HEK293 (cell line): ENCODE measurements at regions not wholly inside any gene's neighbourhood (a gene's known extent, or its start where the extent isn't known, plus 50 kb on each side); places are given as distances from the start of the nearest gene placed in this dataset.
A peak's percentile ranks its signal among the peaks of the same experiment; 100 is the strongest.
"Not testable (repeated sequence)": the region's sequence is repeated elsewhere in the genome, so short reads cannot be mapped to it uniquely, and the experiment has no call there.

Experiments used
- CTCF ChIA-PET: fragments of 350-600 bp; formaldehyde crosslinking; extraction: SDS; loops from one replicate; lab custom pipeline; 2021; ENCODE audit warnings: antibody characterized with exemption; lab: Yijun Ruan, JAX
- POLR2A ChIA-PET: fragments of 300-600 bp; formaldehyde crosslinking; extraction: SDS; loops from one replicate; lab custom pipeline; 2020; ENCODE audit warnings: antibody characterized with exemption, inconsistent platforms; lab: Yijun Ruan, JAX
- H3K27ac ChIP-seq: fragments of 200-500 bp; sonication (Bioruptor generic); 2 replicates; pipeline ENCODE4 v1.5.1; 2014; ENCODE audit warnings: low read depth, low read length, control low read depth, inconsistent platforms; ENCODE audit errors: extremely low read depth
- H3K36me3 ChIP-seq, 2 experiments: fragments of 200-500 bp in 1 of 2; sonication (Bioruptor generic) in 1 of 2; 1 replicate in 1 of 2; 2 replicates in 1 of 2; pipeline ENCODE4 v1.5.1; 2014 to 2017; ENCODE audit warnings: inconsistent platforms in 2 of 2, low read length in 2 of 2; ENCODE audit not compliant: control insufficient read depth in 2 of 2, insufficient read depth in 1 of 2
- H3K4me1 ChIP-seq: fragments of 200-500 bp; sonication (Bioruptor generic); 2 replicates; pipeline ENCODE4 v1.5.1; 2014; ENCODE audit warnings: mild to moderate bottlenecking, low read length, inconsistent platforms; ENCODE audit not compliant: control insufficient read depth, insufficient read depth
- H3K4me3 ChIP-seq: 2 replicates; pipeline ENCODE4 v1.5.1; 2011; ENCODE audit warnings: low read depth, mild to moderate bottlenecking, control low read depth, low read length, moderate library complexity
- H3K9me3 ChIP-seq: fragments of 200-500 bp; sonication (Bioruptor generic); 2 replicates; pipeline ENCODE4 v1.5.1; 2014; ENCODE audit warnings: low read depth, low read length, inconsistent platforms; ENCODE audit not compliant: control insufficient read depth, insufficient read depth
- ZIC2 ChIP-seq: fragments of 450-650 bp; formaldehyde crosslinking; IDR thresholded peaks from 2 replicates; pipeline ENCODE4 v1.5.1; 2016; ENCODE audit warnings: missing biosample characterization, missing genetic modification characterization

GRCh38 chr21:5231261-5231660 lies 5290.1 kb upstream of the TPTE start:
- H3K9me3 ChIP-seq, H3K4me1 ChIP-seq, H3K36me3 ChIP-seq, POLR2A ChIA-PET, CTCF ChIA-PET, H3K4me3 ChIP-seq, H3K27ac ChIP-seq: not testable (repeated sequence)
- peak; percentile 44; the same call in 1 of the 2 replicates for TF ChIP-seq ZIC2 (tag by site-specific recombination)

GRCh38 chr21:5232176-5232958 lies 5289.0 kb upstream of the TPTE start:
- H3K4me1 ChIP-seq, H3K27ac ChIP-seq, POLR2A ChIA-PET, H3K9me3 ChIP-seq, H3K4me3 ChIP-seq, CTCF ChIA-PET, H3K36me3 ChIP-seq: not testable (repeated sequence)

DNA sequence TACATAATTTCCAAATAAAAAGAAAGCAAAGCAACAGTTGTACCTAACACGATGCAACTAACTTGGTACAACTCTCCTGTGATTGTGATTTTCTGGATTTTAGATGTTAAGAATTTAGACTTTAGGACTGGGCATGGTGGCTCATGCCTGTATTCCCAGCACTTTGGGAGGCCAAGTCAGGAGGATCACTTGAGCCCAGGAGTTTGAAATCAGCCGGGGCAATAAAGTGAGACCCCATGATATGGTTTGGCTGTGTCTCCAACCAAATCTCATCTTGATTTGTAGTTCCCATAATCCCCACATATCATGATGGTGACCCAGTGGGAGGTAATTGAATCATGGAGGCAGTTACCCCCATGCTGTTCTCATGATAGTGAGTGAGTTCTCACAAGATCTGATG lies 5285.6 kb upstream of the TPTE start:
- H3K4me3 ChIP-seq, CTCF ChIA-PET, H3K36me3 ChIP-seq, H3K4me1 ChIP-seq, H3K27ac ChIP-seq, POLR2A ChIA-PET, H3K9me3 ChIP-seq: not testable (repeated sequence)

DNA sequence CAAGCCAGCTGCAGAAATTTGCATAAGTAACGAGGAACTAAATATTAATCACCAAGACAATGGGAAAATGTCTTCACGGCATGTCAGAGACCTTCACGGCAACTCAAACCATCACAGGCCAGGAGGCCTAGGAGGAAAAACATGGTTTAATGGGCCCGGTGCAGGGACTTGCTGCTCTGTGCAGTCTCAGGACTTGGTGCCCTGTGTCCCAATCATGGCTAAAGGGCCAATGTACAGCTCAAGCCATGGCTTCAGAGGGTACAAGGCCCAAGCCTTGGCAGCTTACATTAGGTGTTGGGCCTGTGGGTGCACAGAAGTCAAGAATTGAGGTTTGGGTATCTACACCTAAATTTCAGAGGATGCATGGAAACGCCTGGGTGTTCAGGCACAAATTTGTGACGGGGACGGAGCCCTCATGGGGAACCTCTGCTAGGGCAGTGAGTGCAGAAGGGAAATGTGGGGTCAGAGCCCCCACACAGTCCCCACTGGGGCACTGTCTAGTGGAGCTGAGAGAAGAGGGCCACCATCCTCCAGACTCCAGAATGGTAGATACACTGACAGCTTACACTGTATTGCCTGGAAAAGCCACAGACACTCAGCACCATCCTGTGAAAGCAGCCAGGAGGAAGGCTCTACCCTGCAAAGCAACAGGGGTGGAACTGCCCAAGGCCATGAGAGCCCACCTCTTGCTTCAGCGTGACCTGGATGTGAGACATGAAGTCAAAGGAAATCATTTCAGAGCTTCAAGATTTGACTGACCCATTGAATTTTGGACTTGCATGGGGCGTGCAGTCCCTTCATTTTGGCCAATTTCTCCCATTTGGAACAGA lies 5284.3 kb upstream of the TPTE start:
- H3K36me3 ChIP-seq, H3K4me3 ChIP-seq, H3K27ac ChIP-seq, CTCF ChIA-PET, H3K9me3 ChIP-seq, H3K4me1 ChIP-seq, POLR2A ChIA-PET: not testable (repeated sequence)

DNA sequence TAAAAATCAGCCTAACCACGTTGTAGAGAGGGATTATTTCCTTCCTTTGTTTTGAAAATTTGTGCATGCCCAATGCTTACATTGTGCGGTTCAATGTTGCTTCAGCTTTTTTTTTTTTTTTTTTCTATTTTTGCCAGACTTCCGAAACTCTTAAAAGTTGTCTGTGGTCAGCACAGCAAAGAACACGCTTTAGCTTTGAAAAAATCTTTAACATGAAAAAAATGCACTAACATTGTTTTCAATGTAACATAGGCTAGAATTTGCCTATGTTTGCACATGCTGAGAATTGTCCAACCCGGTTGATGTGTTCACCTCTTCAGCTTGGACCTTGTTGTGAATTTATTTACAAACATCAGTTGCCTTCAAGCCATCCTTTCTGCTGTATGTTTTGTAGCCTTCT lies 5280.9 kb upstream of the TPTE start:
- H3K27ac ChIP-seq, CTCF ChIA-PET, POLR2A ChIA-PET, H3K4me3 ChIP-seq, H3K4me1 ChIP-seq, H3K9me3 ChIP-seq, H3K36me3 ChIP-seq: not testable (repeated sequence)

- H3K36me3 ChIP-seq, H3K4me1 ChIP-seq, POLR2A ChIA-PET, H3K4me3 ChIP-seq, H3K9me3 ChIP-seq, H3K27ac ChIP-seq, CTCF ChIA-PET: not testable (repeated sequence)
Observed at GRCh38 chr21:5242732-5243131, 5278.7 kb upstream of the TPTE start.

DNA sequence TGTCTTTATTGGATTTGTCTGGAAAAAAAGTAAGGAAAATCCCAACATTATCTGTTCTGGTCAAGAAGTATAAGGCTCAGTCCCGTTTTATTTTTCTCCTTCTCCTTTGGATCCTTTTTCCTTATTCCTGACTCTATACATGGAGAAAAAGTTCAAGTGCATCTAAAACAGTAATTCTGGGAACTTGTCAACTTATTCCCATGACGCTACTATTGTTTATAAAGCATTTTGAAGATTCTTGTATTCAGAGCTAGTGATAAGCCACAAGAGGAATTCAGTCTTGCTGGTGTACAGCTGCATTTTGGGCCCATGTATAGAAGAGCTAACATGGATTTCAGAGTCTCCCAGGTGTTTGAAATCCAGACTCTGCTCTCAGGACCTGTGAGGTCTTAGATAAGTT lies 5278.1 kb upstream of the TPTE start:
- CTCF ChIA-PET, POLR2A ChIA-PET: not testable (repeated sequence)

GRCh38 chr21:5243715-5244375 lies 5277.5 kb upstream of the TPTE start:
- H3K4me3 ChIP-seq, H3K9me3 ChIP-seq, H3K36me3 ChIP-seq, POLR2A ChIA-PET, H3K27ac ChIP-seq, H3K4me1 ChIP-seq, CTCF ChIA-PET: not testable (repeated sequence)

More for the DNA sequence above, 5278.1 kb upstream of the TPTE start:
- not testable (repeated sequence) for H3K4me1 ChIP-seq, H3K9me3 ChIP-seq, H3K36me3 ChIP-seq, H3K27ac ChIP-seq, H3K4me3 ChIP-seq

- H3K4me3 ChIP-seq, H3K36me3 ChIP-seq, CTCF ChIA-PET, H3K27ac ChIP-seq, H3K4me1 ChIP-seq, H3K9me3 ChIP-seq, POLR2A ChIA-PET: not testable (repeated sequence)
Observed at GRCh38 chr21:5244376-5244718, 5277.0 kb upstream of the TPTE start.

DNA sequence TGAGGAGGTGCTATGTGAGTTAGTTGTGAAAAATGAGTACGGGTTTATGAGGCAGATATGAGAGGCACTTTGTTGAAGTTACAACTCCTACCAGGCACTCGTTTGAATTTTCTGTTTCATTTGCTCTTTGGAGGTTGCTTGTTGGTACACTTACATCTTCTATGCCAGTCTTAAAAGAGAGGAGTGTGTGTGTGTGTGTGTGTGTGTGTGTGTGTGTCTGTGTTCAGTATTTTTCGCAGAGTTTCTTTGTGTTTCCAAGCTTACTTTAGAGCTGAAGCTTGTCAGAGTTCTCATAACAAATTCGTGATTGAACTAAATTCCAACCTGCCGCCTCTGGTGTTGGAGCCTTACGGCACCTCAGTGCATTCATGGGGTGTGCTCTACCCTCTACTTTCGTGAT lies 5276.4 kb upstream of the TPTE start:
- CTCF ChIA-PET, H3K36me3 ChIP-seq, H3K9me3 ChIP-seq, H3K4me3 ChIP-seq, H3K27ac ChIP-seq, POLR2A ChIA-PET, H3K4me1 ChIP-seq: not testable (repeated sequence)
